GM12878 (cell line): ENCODE measurements at regions not wholly inside any gene's neighbourhood (a gene's known extent, or its start where the extent isn't known, plus 50 kb on each side); places are given as distances from the start of the nearest gene placed in this dataset.

Source experiments
- CREM ChIP-seq: IDR thresholded peaks from 2 replicates; pipeline ENCODE4 v1.6.1; 2014; ENCODE audit warnings: antibody characterized with exemption, low read depth
- CTCF ChIP-seq, 3 experiments: IDR thresholded peaks in 2 of 3; conservative IDR thresholded peaks in 1 of 3; 2 replicates each; pipeline ENCODE4 v1.5.1; 2011; ENCODE audit warnings: low read depth in 3 of 3, low read length in 3 of 3, mild to moderate bottlenecking in 3 of 3, control low read depth in 2 of 3, moderate library complexity in 2 of 3, inconsistent platforms in 1 of 3, mixed read lengths in 1 of 3; ENCODE audit not compliant: control insufficient read depth in 2 of 3, insufficient read depth in 1 of 3; ENCODE audit errors: extremely low read depth in 1 of 3
- EED ChIP-seq: sonication (generic); IDR thresholded peaks from 2 replicates; pipeline ENCODE4 v1.6.1; 2016; ENCODE audit warnings: antibody characterized with exemption, low read depth
- HDAC2 ChIP-seq: fragments of 200-600 bp; sonication (generic); IDR thresholded peaks from 2 replicates; pipeline ENCODE4 v1.6.1; 2017
- KLF5 ChIP-seq: fragments of 450-650 bp; IDR thresholded peaks from 2 replicates; pipeline ENCODE4 v1.6.1; 2014; ENCODE audit warnings: mild to moderate bottlenecking; ENCODE audit not compliant: partially characterized antibody
- PKNOX1 ChIP-seq: fragments of 450-650 bp; IDR thresholded peaks from 2 replicates; pipeline ENCODE4 v1.6.1; 2016; ENCODE audit warnings: mild to moderate bottlenecking
- POLR2A ChIP-seq: IDR thresholded peaks from 2 replicates; pipeline ENCODE4 v1.6.1; 2011; ENCODE audit warnings: low read depth, mild to moderate bottlenecking, low read length
- POLR2AphosphoS5 ChIP-seq: IDR thresholded peaks from 2 replicates; pipeline ENCODE4 v1.6.1; 2011; ENCODE audit warnings: mild to moderate bottlenecking, low read length, inconsistent platforms
- RAD21 ChIP-seq: IDR thresholded peaks from 2 replicates; pipeline ENCODE4 v1.6.1; 2011; ENCODE audit warnings: mild to moderate bottlenecking, low read depth, low read length, moderate library complexity; ENCODE audit not compliant: insufficient read depth
- TARDBP ChIP-seq: IDR thresholded peaks from 2 replicates; pipeline ENCODE4 v1.6.1; 2016; ENCODE audit warnings: borderline replicate concordance
- ZBTB40 ChIP-seq: fragments of 450-650 bp; IDR thresholded peaks from 2 replicates; pipeline ENCODE4 v1.6.1; 2016; ENCODE audit warnings: mild to moderate bottlenecking, moderate library complexity, borderline replicate concordance
- TF ChIP-seq, protein P1 (sequence below): fragments of 450-650 bp; IDR thresholded peaks from 2 replicates; pipeline ENCODE4 v1.6.1; 2014; ENCODE audit warnings: mild to moderate bottlenecking

DNA sequence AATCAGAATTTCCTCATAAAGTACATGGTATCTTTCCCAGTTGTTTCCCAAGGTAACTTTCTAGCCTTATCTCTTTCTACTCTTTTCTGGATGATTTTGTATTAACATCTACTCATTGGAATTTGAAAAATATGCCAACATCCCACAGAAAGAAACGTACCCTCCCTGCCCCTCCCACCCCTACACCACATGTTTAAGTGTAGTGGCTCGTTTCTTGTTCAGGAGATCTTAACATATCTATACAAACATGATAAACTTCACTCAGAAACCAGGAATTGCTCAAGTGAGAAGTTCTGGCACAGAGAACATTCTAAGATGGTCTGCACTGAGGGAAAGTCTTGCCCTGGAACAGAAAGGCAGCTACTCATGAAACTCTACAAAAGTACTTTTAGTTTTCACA is 404.7 kb downstream of the SOX2 start:
- no peak for TF ChIP-seq EED
- TF ChIP-seq HDAC2: no peak
- no peak for TF ChIP-seq ZBTB40
- no peak for TF ChIP-seq CTCF (IDR thresholded peaks at IDR 0.05 in 2 of 3, conservative IDR thresholded peaks at IDR 0.05 in 1 of 3; ENCODE audit: control insufficient read depth in 2 of 3, extremely low read depth in 1 of 3, insufficient read depth in 1 of 3, low read depth in 3 of 3, low read length in 3 of 3)
- no peak for TF ChIP-seq RAD21
- no peak for TF ChIP-seq CREM
- TF ChIP-seq KLF5: no peak
- TF ChIP-seq TARDBP: no peak
- TF ChIP-seq, protein P1, sequence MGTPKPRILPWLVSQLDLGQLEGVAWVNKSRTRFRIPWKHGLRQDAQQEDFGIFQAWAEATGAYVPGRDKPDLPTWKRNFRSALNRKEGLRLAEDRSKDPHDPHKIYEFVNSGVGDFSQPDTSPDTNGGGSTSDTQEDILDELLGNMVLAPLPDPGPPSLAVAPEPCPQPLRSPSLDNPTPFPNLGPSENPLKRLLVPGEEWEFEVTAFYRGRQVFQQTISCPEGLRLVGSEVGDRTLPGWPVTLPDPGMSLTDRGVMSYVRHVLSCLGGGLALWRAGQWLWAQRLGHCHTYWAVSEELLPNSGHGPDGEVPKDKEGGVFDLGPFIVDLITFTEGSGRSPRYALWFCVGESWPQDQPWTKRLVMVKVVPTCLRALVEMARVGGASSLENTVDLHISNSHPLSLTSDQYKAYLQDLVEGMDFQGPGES: no peak
- TF ChIP-seq POLR2AphosphoS5: no peak
- no peak for TF ChIP-seq POLR2A
- TF ChIP-seq PKNOX1: no peak
